ENCODE measurements at regions not wholly inside any gene's neighbourhood (a gene's known extent, or its start where the extent isn't known, plus 50 kb on each side); places are given as distances from the start of the nearest gene placed in this dataset.

DNA sequence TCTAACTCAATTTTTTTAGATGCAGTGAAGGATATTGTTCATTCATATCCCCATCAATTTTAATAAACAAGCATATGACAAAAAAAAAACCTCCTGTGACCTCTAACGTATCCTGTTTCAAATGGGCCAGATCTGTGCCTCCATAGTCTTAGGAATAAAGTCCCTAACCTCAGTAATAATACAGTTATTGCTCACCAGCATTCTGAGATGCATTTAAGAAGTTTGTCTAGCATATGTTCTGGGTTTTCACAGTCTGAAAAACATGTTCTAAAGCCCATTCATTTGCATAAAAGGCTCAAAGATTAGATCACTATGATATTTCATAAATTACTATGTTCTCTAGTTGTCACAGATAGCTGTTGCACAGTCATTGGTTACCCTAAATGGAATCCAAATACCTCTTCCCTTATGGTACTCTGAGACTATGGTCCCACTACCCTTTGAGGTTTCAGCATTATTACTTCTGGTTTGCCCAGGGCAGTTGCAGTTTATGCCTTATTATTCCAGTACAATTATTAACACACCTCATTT lies 190.1 kb downstream of the ZIC4 start:
- no peak for TF ChIP-seq REST (IDR thresholded peaks at IDR 0.05; ENCODE audit: insufficient read depth in 1 of 2, low read depth in 2 of 2, low read length in 2 of 2)
- TF ChIP-seq POLR2AphosphoS5 (IDR thresholded peaks at IDR 0.05; ENCODE audit: low read depth, low read length) = no peak
- no peak for TF ChIP-seq TAF1 (IDR thresholded peaks at IDR 0.05; ENCODE audit: borderline replicate concordance, insufficient read depth, low read length)
- no peak for TF ChIP-seq SIN3A (IDR thresholded peaks at IDR 0.05; ENCODE audit: borderline replicate concordance, insufficient read depth, low read length)
- TF ChIP-seq FOXP2 (optimal IDR thresholded peaks at IDR 0.05; ENCODE audit: borderline replicate concordance, extremely low read depth, extremely low read length, insufficient read depth) = no peak

Data from PFSK-1 (cell line).